NCI-H2196 treated with DMSO at 0.1 percent for 48 hours (cell line): ENCODE measurements at regions not wholly inside any gene's neighbourhood (a gene's known extent, or its start where the extent isn't known, plus 50 kb on each side); places are given as distances from the start of the nearest gene placed in this dataset.

Experiments
- DNase-seq: peaks from one replicate; lab custom pipeline; 2025; ENCODE audit not compliant: unreplicated experiment; lab: John Stamatoyannopoulos, UW

DNA sequence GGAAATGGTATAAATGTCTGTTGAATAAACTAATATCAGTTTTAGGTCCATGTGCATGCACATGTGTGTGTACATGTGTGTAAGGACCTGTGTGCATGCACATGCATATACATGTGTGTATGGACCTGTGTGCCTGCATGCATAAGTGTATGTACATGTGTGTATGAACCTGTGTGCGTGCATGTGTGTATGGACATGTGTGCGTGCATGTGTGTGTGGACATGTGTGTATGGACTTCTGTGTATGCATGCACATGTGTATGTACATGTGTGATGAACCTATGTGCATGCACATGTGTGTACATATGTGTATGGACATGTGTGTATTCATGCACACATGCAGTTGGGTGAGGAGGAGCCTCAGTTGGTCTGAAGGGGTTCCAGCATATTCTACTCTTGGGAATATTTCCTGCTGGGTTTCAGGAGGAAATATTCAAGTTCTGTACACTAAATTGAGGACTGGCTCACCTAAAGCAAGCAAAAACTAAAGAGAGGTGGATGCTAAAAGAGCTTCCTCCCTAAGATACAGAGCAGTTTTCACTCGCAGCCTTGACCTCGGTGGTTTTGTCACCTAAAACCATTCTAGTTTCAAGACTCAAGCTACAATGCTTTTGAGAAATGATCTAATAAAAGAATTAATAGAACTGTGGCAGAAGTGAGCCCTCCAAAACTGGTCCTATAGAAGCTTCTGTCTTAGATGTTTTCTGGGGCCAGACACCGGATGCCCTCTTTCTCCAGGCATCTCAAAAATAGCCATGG, 742.8 kb downstream of the MAFB start:
- no peak for DNase-seq

- DNase-seq: no peak
These were observed 744.2 kb downstream of the MAFB start for GRCh38 chr20:39944861-39945260.

GRCh38 chr20:39943336-39943735, 745.7 kb downstream of the MAFB start:
- DNase-seq: no peak

- DNase-seq: no peak
These were observed 747.8 kb downstream of the MAFB start for GRCh38 chr20:39941245-39941644.

DNA sequence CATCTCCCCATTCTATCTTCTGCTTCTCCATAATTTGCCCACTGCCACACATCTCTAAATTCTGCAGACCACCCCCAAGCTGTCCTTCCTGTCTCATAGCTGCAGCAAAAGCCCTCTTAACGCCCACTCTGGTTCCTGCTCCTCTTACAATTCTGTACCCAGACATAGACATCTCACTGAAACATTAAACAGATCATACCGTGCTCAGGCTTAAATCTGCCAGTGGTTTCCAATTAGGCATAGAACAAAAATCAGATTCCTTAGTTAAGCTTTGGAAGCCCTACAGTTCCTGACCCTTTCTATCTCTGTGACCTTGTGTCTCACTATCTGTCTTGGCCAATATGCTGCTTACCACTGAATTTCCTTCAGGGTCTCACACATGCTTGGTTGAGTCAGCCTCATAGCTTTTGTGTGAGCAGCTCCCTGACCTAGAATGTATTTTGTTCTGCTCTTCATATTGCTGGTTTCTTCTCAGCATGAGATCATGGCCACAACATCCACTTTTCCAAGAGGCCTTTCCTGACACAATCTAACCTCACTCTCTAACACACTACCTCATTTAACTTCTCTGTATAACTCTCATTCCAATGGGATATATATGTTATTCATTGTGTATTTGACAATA, 749.7 kb downstream of the MAFB start:
- no peak for DNase-seq

GRCh38 chr20:39936401-39936800, 752.6 kb downstream of the MAFB start:
- no peak for DNase-seq

- no peak for DNase-seq
These were observed 753.1 kb downstream of the MAFB start for GRCh38 chr20:39935901-39936300.

- no peak for DNase-seq
These were observed 772.7 kb downstream of the MAFB start for GRCh38 chr20:39916236-39916765.

- no peak for DNase-seq
These were observed 775.8 kb downstream of the MAFB start for GRCh38 chr20:39913274-39913673.

DNA sequence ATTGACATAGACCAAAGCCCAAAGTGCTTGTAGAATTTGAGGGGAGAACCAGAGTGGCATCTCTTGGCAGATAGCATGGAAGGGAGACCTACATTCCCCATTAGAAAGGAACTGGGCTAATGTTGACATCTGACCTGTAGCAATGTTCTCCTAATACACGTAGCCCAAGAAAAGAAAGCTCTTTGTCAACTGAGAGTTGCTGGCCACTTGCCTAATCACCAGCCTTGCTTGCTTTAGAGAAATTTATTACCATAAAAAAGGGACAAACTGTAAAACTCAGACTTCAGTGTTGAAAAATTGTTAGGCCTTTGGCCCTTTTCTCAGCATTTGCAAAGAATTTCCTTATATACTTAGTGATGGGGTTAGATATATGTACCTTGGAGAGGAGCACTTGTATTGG, 777.5 kb downstream of the MAFB start:
- no peak for DNase-seq

- DNase-seq: no peak
These were observed 778.5 kb downstream of the MAFB start for GRCh38 chr20:39910536-39910935.

- no peak for DNase-seq
These were observed 779.6 kb downstream of the MAFB start for GRCh38 chr20:39909447-39909846.

GRCh38 chr20:39904476-39905112, 784.4 kb downstream of the MAFB start:
- DNase-seq: no peak

- no peak for DNase-seq
These were observed 785.1 kb downstream of the MAFB start for GRCh38 chr20:39903806-39904465.

- no peak for DNase-seq
These were observed 789.2 kb downstream of the MAFB start for GRCh38 chr20:39899881-39900280.

DNA sequence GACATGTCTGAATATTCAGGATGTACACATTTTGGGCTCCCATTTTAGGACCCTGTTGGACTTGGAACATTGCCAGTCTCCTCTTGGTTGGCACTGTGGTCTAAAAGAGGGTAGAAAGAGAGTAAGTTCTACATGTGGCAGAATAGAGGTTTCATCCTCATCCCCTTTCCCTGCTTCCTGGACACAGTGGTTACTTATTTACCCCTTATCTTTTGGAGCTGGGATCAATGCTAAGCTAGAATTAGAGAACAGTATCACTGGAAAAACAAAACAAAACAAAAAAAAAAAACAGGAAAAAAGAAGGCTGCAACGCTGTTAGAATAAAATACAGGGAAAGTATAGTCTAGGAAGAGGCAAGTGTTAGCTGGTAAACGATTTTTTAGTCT, 790.6 kb downstream of the MAFB start:
- no peak for DNase-seq

DNA sequence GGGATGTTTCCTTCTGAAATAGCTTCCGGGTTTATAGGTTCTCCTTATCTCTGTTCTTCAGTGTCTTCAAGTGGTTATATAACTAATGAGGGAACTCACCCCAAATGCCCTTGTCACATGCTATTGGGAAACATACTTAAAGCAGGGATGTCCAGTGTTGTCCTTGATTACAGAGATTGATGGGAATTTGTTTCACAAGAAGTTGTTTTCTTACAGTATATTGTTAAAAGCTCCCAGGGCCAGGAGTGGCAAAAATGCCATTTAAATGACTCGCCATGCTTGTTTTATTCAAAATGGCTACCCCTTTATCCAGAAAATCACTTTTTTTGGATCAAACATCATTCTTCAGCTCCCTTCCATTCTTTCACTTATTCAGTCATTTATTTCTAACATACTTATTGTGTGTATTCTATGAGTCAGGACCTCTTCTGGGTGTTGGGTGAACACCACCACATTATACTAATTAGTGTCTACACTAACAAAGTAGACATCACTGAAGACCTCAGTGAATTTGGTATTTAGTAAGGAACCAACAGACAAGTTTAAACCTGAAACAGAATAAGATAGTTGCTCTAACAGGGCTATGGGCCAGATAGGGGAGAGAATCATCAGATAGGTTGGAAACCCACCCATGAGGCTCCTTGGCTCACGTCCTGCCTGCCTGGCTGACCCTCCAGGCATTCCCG, 791.1 kb downstream of the MAFB start:
- DNase-seq: no peak

- no peak for DNase-seq
These were observed 792.0 kb downstream of the MAFB start for GRCh38 chr20:39897058-39897457.

DNA sequence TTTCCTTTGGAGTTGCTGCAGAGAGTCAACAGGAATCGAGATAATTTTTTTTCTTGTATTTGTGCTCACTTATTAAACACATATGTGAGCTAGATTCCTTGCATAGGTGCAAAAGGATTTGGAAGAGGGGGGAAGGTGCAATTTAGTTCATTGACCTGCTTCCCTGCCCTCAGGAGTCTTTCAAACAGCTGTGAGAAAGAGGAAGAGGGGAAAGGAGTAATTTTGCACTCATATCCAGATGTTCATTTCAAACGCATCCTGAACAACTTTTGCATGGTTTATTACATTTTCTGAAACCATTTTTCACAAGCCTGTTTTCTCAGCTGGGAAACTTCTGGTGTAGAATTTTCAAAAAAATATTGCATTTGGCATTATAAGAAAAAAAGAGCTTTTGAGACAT, 795.0 kb downstream of the MAFB start:
- DNase-seq: no peak

- no peak for DNase-seq
These were observed 795.9 kb downstream of the MAFB start for GRCh38 chr20:39893003-39893685.
